ENCODE measurements at regions not wholly inside any gene's neighbourhood (a gene's known extent, or its start where the extent isn't known, plus 50 kb on each side); places are given as distances from the start of the nearest gene placed in this dataset.
"Not testable (repeated sequence)": the region's sequence is repeated elsewhere in the genome, so short reads cannot be mapped to it uniquely, and the experiment has no call there.

DNA sequence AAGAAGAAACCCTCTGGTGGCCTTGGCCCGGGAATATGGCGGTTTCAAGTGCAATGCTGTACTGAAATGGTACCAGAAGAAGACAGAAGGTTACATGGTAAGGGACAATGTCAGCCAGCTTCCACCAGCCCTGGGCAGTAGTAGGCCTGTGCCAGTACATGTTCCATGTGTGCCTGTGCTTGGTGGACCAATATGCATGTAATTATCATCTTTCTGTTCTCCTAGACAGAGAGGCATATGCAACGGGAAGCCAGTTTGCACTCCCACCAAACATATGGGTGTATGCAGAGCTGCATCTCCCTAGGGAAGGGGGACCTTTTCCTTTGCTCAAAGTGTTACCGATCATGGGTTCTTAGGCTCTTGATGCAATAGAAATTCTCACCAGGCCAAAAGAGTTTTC, 80.9 kb upstream of the ADORA2B start:
- DNase-seq (ENCODE audit: low read depth) = not testable (repeated sequence)

DNA sequence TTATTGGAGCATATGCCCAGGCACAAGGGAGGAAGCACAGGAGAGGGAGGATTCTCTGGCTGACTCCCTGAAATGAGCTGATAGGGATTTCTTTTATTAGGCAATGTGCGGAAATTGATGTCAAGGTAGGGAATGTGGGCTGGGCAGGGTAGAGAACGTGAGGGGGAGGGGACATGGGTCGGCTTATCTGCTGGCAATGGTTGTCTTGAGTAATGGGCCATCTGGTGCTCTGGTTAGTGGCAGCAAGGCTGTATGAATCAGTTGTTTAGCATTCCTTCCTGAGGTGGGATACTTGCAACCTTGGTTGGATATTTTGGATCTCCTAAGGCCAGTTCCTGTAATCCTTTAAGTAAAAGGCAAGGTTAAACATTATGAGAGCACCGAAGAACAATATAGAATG, 80.5 kb upstream of the ADORA2B start:
- DNase-seq (ENCODE audit: low read depth) = not testable (repeated sequence)

- DNase-seq (ENCODE audit: low read depth) = not testable (repeated sequence)
These were observed 78.9 kb upstream of the ADORA2B start for GRCh38 chr17:15866015-15866414.

- not testable (repeated sequence) for DNase-seq (ENCODE audit: low read depth)
These were observed 77.6 kb upstream of the ADORA2B start for GRCh38 chr17:15867331-15867730.

- DNase-seq (ENCODE audit: low read depth) = not testable (repeated sequence)
These were observed 75.1 kb upstream of the ADORA2B start for GRCh38 chr17:15869868-15870267.

GRCh38 chr17:15872677-15873076, 72.3 kb upstream of the ADORA2B start:
- not testable (repeated sequence) for DNase-seq (ENCODE audit: low read depth)

DNA sequence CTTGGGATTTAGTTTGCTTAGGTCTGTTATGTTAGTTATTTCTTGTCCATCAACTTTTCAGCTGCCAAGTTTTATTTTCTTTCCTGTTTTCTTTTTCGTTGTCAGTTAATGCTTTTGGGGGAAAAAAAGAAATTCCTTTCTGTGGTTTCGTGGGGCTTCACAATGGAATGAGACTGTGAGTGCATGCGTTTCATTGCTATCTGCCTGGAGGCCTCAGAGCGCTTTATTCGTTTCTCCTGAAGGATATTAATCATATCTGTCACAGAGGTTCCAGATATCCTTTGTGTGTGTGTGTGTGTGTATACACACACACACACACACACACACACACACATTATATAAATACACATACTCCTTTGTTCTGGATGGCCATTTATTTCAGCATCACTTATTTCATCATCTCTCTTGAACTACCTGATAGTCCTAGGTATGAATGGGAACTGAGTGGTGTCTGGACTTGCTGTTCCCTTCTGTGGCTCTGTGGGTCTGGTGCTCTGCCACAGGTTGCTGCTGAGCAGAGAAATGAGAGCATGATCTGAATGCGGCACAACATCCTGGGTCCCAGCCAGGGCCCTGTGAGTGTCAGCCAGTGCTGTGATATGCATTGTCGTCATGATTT, 66.9 kb upstream of the ADORA2B start:
- DNase-seq (ENCODE audit: low read depth) = not testable (repeated sequence)

GRCh38 chr17:15882058-15882720, 62.7 kb upstream of the ADORA2B start:
- DNase-seq (ENCODE audit: low read depth) = no peak

- DNase-seq (ENCODE audit: low read depth) = no peak
These were observed 62.2 kb upstream of the ADORA2B start for GRCh38 chr17:15882777-15883176.

GRCh38 chr17:15883617-15884111, 61.3 kb upstream of the ADORA2B start:
- DNase-seq (ENCODE audit: low read depth) = no peak

DNA sequence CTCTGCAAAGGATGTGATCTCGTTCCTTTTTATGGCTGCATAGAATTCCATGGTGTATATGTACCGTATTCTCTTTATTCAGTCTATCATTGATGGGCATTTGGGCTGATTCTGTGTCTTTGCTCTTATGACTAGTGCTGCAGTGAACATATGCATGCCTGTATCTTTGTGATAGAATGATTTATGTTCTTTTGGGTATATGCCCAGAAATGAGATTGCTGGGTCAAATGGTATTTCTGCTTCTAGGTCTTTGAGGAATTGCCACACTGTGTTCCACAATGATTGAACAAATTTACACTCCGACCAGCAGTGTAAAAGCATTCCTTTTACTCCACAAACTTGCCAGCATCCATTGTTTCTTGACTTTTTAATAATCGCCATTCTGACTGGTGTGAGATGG, 60.2 kb upstream of the ADORA2B start:
- no peak for DNase-seq (ENCODE audit: low read depth)

GRCh38 chr17:15885770-15886169, 59.2 kb upstream of the ADORA2B start:
- DNase-seq (ENCODE audit: low read depth) = no peak

GRCh38 chr17:15886221-15886620, 58.7 kb upstream of the ADORA2B start:
- no peak for DNase-seq (ENCODE audit: low read depth)

GRCh38 chr17:15886804-15887203, 58.1 kb upstream of the ADORA2B start:
- DNase-seq (ENCODE audit: low read depth) = no peak

GRCh38 chr17:15888436-15888835, 56.5 kb upstream of the ADORA2B start:
- DNase-seq (ENCODE audit: low read depth) = no peak

DNA sequence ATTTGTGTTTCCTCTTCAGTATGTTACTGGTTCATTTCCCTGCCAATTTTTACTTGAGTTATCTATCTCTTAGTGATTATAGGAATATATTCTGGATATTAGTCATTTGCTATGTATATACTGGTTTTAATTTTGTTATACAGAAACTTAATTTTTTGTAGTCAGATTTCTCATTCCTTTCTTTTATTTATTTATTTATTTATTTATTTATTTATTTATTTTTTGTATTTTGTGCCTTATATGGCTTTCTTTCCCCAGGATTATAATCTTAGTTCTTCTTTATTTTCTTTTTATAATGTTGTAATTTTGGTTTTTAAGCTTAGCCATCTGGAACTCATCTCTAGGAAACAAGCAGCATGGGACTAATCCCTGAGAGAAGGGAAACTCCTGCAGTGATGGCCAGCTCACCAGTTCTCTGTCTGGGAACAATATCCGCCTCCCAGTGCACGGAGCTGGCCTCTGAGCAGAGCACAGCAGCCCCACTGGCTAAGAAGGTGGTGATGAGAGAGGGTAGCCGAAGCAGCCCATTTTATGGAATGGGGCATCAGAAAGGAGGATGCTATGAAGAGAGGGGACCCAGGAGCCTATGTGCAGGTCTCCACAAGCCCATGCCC, 54.5 kb upstream of the ADORA2B start:
- DNase-seq (ENCODE audit: low read depth) = no peak

GRCh38 chr17:15891318-15891717, 53.6 kb upstream of the ADORA2B start:
- no peak for DNase-seq (ENCODE audit: low read depth)

GRCh38 chr17:15892244-15892643, 52.7 kb upstream of the ADORA2B start:
- no peak for DNase-seq (ENCODE audit: low read depth)

DNA sequence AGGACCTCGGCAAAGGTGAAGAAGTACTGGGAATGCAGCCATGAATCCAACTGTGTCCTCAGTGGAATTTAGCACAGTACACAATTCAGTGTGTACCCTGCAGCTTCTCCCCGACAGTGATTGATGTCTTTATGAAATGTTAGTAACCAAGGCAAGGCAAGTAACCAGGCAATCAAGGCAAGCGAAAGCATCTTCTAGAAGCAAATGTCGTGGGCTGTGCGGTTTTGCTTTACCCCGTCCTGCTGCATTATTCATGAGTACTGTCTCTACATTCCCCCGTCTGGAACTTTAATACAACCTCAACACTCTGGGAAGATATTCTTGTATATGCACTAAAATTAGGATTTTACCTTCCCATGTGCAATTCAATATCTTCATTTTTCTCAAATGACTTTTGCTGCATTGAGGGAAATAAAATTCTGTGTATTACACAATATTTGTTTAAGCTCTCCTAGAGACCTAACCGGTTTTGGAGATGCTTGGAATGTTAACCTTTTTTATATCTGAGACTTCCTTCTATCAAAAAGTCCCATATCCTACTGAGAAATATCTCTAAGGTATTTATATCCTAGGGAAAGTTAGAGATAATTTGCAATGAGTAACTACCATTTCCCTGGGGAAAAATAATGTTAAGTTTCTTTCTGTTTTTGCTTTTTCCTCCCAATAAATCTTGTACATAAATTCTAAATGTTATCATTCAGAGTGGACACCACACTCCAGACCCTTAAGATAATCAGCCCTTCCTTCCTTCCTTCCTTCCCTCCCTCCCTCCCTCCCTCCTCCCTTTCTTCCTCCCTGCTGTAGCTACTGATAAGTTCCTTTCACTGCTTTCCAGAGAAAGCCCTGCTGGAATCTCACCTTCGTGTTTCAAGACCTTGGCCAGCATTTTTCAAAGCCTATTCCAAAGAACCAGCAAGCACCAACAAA, 51.9 kb upstream of the ADORA2B start:
- no peak for DNase-seq (ENCODE audit: low read depth)

DNA sequence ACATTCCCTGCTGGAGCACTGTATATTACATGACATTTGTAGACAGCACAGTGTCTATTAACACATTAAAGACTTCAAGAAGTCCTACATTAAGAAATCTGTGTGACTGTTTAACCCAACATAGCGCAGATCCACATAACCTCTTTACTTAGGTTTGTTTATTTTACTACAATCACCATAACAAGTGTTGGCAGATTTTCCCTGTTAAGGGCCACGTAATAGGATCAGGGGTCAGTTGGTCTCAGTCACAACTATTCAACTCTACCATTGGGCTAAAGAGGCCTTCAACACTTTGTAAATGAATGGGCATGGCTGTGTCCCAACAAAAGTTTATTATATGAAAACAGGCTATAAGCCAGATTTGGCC, 51.3 kb upstream of the ADORA2B start:
- DNase-seq (ENCODE audit: low read depth) = no peak

DNA sequence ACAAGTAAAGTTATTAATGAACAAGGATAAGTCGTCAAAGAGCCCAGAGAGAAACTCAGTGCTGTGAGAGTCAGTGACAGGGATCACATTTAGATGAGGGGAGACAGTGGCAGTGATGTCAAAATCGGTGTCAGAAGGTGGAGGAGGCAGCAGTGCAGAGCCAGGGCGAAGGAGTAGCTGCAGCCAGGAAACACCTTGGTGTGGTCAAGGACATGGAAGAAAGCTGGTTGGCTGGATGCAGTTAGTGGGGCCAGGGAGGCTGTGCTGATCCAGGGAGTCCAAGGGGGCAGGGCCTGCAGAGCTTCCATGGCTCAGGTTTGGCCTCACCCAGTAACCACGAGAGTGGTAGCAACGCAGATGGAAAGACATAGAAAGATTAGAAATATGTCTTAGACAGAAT, 50.7 kb upstream of the ADORA2B start:
- no peak for DNase-seq (ENCODE audit: low read depth)

- no peak for DNase-seq (ENCODE audit: low read depth)
These were observed 49.8 kb upstream of the ADORA2B start for GRCh38 chr17:15894913-15895658.
